OCI-LY1 (cell line): ENCODE measurements at regions not wholly inside any gene's neighbourhood (a gene's known extent, or its start where the extent isn't known, plus 50 kb on each side); places are given as distances from the start of the nearest gene placed in this dataset.

Source experiments
- H2AFZ ChIP-seq: fragments of 200-600 bp; sonication (generic), shearing (Covaris generic); 2 replicates; pipeline ENCODE4 v1.6.0; 2014; ENCODE audit warnings: antibody characterized with exemption, mild to moderate bottlenecking, low read length
- H3F3A ChIP-seq: fragments of 200-600 bp; sonication (generic), shearing (Covaris generic); 2 replicates; pipeline ENCODE4 v1.6.0; 2014; ENCODE audit warnings: mild to moderate bottlenecking, antibody characterized with exemption, low read length, moderate library complexity; ENCODE audit not compliant: insufficient read depth
- H3K27ac ChIP-seq: fragments of 200-600 bp; sonication (generic); 2 replicates; pipeline ENCODE4 v1.5.1; 2014; ENCODE audit warnings: low read length, mixed run types, mild to moderate bottlenecking, low read depth; ENCODE audit not compliant: poor library complexity, severe bottlenecking
- H3K27me3 ChIP-seq: fragments of 200-600 bp; sonication (generic); 2 replicates; pipeline ENCODE4 v1.6.0; 2014; ENCODE audit warnings: antibody characterized with exemption, mild to moderate bottlenecking, low read length, moderate library complexity; ENCODE audit not compliant: insufficient read depth
- H3K36me3 ChIP-seq: fragments of 200-600 bp; sonication (generic); 2 replicates; pipeline ENCODE4 v1.6.1; 2014; ENCODE audit warnings: mild to moderate bottlenecking, antibody characterized with exemption, low read length, moderate library complexity, mixed read lengths; ENCODE audit not compliant: insufficient read depth
- H3K4me1 ChIP-seq: fragments of 200-600 bp; sonication (generic); 2 replicates; pipeline ENCODE4 v1.5.1; 2014; ENCODE audit warnings: mild to moderate bottlenecking, low read length, moderate library complexity; ENCODE audit not compliant: insufficient read depth, severe bottlenecking
- H3K4me2 ChIP-seq: fragments of 200-600 bp; sonication (generic), shearing (Covaris generic); 2 replicates; pipeline ENCODE4 v1.6.1; 2014; ENCODE audit warnings: low read length
- H3K4me3 ChIP-seq: fragments of 200-600 bp; sonication (generic); 2 replicates; pipeline ENCODE4 v1.5.1; 2014; ENCODE audit warnings: low read length, low read depth, mild to moderate bottlenecking, mixed read lengths; ENCODE audit not compliant: poor library complexity, severe bottlenecking
- H3K79me2 ChIP-seq: fragments of 200-600 bp; shearing (Covaris generic); 2 replicates; pipeline ENCODE4 v1.6.1; 2016; ENCODE audit warnings: mixed run types, low read length, mixed read lengths; ENCODE audit not compliant: insufficient read depth
- H3K9ac ChIP-seq: fragments of 200-600 bp; sonication (generic), shearing (Covaris generic); 2 replicates; pipeline ENCODE4 v1.6.1; 2014; ENCODE audit warnings: mild to moderate bottlenecking, low read length, mixed read lengths
- H3K9me2 ChIP-seq: fragments of 200-600 bp; sonication (generic), shearing (Covaris generic); 2 replicates; pipeline ENCODE4 v1.6.1; 2014; ENCODE audit warnings: low read depth, mild to moderate bottlenecking, low read length, mixed read lengths
- H3K9me3 ChIP-seq: fragments of 200-600 bp; shearing (Covaris generic); 2 replicates; pipeline ENCODE4 v1.6.1; 2014; ENCODE audit warnings: low read length, mixed read lengths
- H4K20me1 ChIP-seq: fragments of 200-600 bp; sonication (generic), shearing (Covaris generic); 2 replicates; pipeline ENCODE4 v1.6.0; 2016; ENCODE audit warnings: mild to moderate bottlenecking, low read length; ENCODE audit not compliant: insufficient read depth
- CTCF ChIP-seq: fragments of 200-600 bp; sonication (generic), shearing (Covaris generic); IDR thresholded peaks from 2 replicates; pipeline ENCODE4 v1.5.1; 2017; ENCODE audit warnings: mild to moderate bottlenecking, antibody characterized with exemption, low read length, moderate library complexity, mixed read lengths
- EZH2 ChIP-seq: fragments of 200-600 bp; sonication (generic), shearing (Covaris generic); IDR thresholded peaks from 2 replicates; pipeline ENCODE4 v1.8.0; 2017; ENCODE audit warnings: borderline replicate concordance, mixed run types, mild to moderate bottlenecking, antibody characterized with exemption, low read length, moderate library complexity, mixed read lengths

GRCh38 chr2:6412533-6413091 lies 453.1 kb downstream of the CMPK2 start:
- Histone ChIP-seq H3K4me1 (peaks cover 23% of the 10 kb centered on the region), H3K9me2 (no peaks in the 10 kb centered on the region), H3K9ac (no peak overlapping the region), H2AFZ (no peak overlapping the region; the same call in 1 of the 2 replicates), H3K36me3 (no peaks in the 10 kb centered on the region), H3F3A (no peaks in the 10 kb centered on the region), H3K4me3 (no peak overlapping the region), H3K4me2 (no peak overlapping the region), H3K79me2 (no peaks in the 10 kb centered on the region), H3K27me3 (no peaks in the 10 kb centered on the region), H3K9me3 (no peaks in the 10 kb centered on the region), H4K20me1 (no peaks in the 10 kb centered on the region), H3K27ac (no peak overlapping the region)
- TF ChIP-seq EZH2 (no peak), CTCF (no peak)

- no peaks in the 10 kb centered on the region for H3K27me3 ChIP-seq
- no peak for TF ChIP-seq CTCF
- no peak for TF ChIP-seq EZH2
- H3K27ac ChIP-seq = no peak overlapping the region
Observed at GRCh38 chr2:6417050-6417449, 448.7 kb downstream of the CMPK2 start.

GRCh38 chr2:6418291-6418690 lies 447.4 kb downstream of the CMPK2 start:
- H3K36me3 ChIP-seq = no peaks in the 10 kb centered on the region
- H2AFZ ChIP-seq = no peak overlapping the region
- peaks cover 15% of the 10 kb centered on the region for H3K4me1 ChIP-seq
- H3K9me2 ChIP-seq = no peaks in the 10 kb centered on the region
- no peaks in the 10 kb centered on the region for H3K79me2 ChIP-seq
- no peak overlapping the region for H3K9ac ChIP-seq
- H3K4me2 ChIP-seq = no peak overlapping the region
- H4K20me1 ChIP-seq = no peaks in the 10 kb centered on the region
- no peaks in the 10 kb centered on the region for H3F3A ChIP-seq
- H3K4me3 ChIP-seq = no peak overlapping the region
- no peak overlapping the region for H3K27ac ChIP-seq
- TF ChIP-seq CTCF (no peak), EZH2 (no peak)
- H3K9me3 ChIP-seq = no peaks in the 10 kb centered on the region
- H3K27me3 ChIP-seq = no peaks in the 10 kb centered on the region

More at GRCh38 chr2:6417050-6417449, 448.7 kb downstream of the CMPK2 start:
- H3K9me2 ChIP-seq = no peaks in the 10 kb centered on the region
- peaks cover 13% of the 10 kb centered on the region for H3K4me1 ChIP-seq
- H3K4me2 ChIP-seq = no peak overlapping the region
- H3K36me3 ChIP-seq = no peaks in the 10 kb centered on the region
- H3K4me3 ChIP-seq = no peak overlapping the region
- H2AFZ ChIP-seq = no peak overlapping the region
- H3F3A ChIP-seq = no peaks in the 10 kb centered on the region
- no peak overlapping the region for H3K9ac ChIP-seq
- H3K79me2 ChIP-seq = no peaks in the 10 kb centered on the region
- no peaks in the 10 kb centered on the region for H4K20me1 ChIP-seq
- H3K9me3 ChIP-seq = no peaks in the 10 kb centered on the region
